ENCODE measurements at regions not wholly inside any gene's neighbourhood (a gene's known extent, or its start where the extent isn't known, plus 50 kb on each side); places are given as distances from the start of the nearest gene placed in this dataset.

DNA sequence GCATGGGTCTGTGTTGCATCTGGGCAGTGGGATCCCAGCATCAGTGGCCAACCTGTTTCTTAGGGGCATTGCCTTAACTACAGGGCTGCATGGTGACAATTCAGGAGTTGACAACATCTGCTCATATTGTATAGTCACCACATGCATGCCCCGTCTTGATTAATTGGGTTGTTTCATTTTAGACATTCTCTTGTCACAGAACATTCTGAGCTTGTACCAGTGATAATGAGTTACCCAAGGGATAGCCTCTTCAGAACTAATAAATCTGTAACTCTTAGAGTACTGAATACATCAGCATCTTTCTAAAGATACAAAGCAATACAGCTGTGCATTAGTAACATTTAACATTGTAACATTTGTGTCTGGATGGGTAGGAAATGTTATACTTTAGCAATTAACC is 426.5 kb upstream of the CD180 start:
- ATAC-seq (no peak), DNase-seq (ENCODE audit: low spot score) (no peak)
- TF ChIP-seq, protein P1, sequence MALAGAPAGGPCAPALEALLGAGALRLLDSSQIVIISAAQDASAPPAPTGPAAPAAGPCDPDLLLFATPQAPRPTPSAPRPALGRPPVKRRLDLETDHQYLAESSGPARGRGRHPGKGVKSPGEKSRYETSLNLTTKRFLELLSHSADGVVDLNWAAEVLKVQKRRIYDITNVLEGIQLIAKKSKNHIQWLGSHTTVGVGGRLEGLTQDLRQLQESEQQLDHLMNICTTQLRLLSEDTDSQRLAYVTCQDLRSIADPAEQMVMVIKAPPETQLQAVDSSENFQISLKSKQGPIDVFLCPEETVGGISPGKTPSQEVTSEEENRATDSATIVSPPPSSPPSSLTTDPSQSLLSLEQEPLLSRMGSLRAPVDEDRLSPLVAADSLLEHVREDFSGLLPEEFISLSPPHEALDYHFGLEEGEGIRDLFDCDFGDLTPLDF (CRISPR knock-in tag; IDR thresholded peaks at IDR 0.05), result no peak
- no peak for TF ChIP-seq EMX1 (CRISPR knock-in tag; IDR thresholded peaks at IDR 0.05)
- no peak for TF ChIP-seq MXD4 (CRISPR knock-in tag; IDR thresholded peaks at IDR 0.05; ENCODE audit: borderline replicate concordance)
- TF ChIP-seq, protein P2, sequence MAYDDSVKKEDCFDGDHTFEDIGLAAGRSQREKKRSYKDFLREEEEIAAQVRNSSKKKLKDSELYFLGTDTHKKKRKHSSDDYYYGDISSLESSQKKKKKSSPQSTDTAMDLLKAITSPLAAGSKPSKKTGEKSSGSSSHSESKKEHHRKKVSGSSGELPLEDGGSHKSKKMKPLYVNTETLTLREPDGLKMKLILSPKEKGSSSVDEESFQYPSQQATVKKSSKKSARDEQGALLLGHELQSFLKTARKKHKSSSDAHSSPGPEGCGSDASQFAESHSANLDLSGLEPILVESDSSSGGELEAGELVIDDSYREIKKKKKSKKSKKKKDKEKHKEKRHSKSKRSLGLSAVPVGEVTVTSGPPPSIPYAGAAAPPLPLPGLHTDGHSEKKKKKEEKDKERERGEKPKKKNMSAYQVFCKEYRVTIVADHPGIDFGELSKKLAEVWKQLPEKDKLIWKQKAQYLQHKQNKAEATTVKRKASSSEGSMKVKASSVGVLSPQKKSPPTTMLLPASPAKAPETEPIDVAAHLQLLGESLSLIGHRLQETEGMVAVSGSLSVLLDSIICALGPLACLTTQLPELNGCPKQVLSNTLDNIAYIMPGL (CRISPR knock-in tag; IDR thresholded peaks at IDR 0.05), result no peak
- TF ChIP-seq ZNF671 (CRISPR knock-in tag; IDR thresholded peaks at IDR 0.05), result no peak
- TF ChIP-seq, protein P3, sequence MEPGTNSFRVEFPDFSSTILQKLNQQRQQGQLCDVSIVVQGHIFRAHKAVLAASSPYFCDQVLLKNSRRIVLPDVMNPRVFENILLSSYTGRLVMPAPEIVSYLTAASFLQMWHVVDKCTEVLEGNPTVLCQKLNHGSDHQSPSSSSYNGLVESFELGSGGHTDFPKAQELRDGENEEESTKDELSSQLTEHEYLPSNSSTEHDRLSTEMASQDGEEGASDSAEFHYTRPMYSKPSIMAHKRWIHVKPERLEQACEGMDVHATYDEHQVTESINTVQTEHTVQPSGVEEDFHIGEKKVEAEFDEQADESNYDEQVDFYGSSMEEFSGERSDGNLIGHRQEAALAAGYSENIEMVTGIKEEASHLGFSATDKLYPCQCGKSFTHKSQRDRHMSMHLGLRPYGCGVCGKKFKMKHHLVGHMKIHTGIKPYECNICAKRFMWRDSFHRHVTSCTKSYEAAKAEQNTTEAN (CRISPR knock-in tag; IDR thresholded peaks at IDR 0.05), result no peak
- TF ChIP-seq IRF2 (CRISPR knock-in tag; IDR thresholded peaks at IDR 0.05; ENCODE audit: borderline replicate concordance, low read depth), result no peak
- H3K4me1 Mint-ChIP-seq, result peaks cover 19% of the 10 kb centered on the region
- H3K9me3 Mint-ChIP-seq, result peaks cover 8% of the 10 kb centered on the region
- no peaks in the 10 kb centered on the region; the same call in 1 of the 2 replicates for H3K27me3 Mint-ChIP-seq (ENCODE audit: low read depth)
- ChIA-PET POLR2A (no interaction called here), CTCF (no interaction called here)
- peaks cover 7% of the 10 kb centered on the region; the same call in 1 of the 2 replicates for H3K36me3 Mint-ChIP-seq
- H3K4me3 Mint-ChIP-seq, result no peak overlapping the region
- H3K27ac Mint-ChIP-seq, result no peak overlapping the region

DNA sequence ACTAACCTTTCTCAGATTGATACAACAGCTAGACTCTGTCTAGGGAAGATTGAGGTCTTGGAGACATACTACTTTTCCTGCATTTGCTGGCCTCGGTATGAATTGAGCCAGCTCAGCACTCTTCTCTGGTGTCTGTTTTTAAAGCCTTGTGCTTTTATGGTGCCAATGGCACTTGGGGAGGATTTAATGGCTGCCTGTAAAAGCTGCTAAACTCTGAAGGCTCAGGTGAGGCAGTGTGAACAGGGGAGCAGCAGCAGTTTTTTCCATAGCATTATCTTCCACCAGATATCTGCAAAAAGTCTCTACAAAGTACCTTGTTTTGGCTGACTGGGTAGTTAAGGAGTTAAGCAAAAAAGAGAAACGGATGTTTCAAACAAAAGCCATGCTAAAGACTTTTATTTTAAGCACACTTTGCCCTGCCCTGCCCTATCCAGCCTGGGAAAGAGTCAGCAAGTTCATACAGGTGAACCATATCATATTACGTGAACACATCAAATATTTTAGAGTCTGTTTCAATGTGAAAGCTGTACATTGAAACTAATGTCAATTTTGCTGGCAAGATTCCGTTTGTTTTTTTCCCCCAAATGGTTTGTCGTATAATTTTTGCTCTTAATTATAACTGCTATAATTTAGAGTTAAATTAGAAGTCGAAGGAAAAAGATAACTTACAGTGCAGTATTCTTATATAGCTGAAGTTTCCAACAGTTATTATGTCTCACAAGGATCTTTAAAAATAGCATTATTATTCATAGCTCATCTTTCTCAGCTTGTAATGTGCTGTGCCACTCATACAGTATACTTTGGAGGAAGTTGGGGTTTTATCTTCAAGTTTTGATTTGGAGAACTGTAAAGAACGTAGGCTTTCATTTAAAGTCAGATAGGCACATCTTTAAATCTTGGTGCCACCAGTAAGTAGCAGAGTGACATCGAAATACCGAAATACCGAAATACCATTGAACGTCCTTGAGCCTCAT is 424.1 kb upstream of the CD180 start:
- DNase-seq (ENCODE audit: low spot score), result no peak
- Mint-ChIP-seq H3K4me3 (no peak overlapping the region), H3K9me3 (no peaks in the 10 kb centered on the region), H3K4me1 (peaks cover 19% of the 10 kb centered on the region), H3K27me3 (ENCODE audit: low read depth) (no peaks in the 10 kb centered on the region; the same call in 1 of the 2 replicates), H3K36me3 (no peaks in the 10 kb centered on the region), H3K27ac (no peak overlapping the region)
- CTCF ChIA-PET, result interaction anchor here (0.9 kb wide), 1 partner anchor 13 kb away, joined by 3 read pairs; no protein-coding TSS in a partner anchor
- ATAC-seq, result no peak
- POLR2A ChIA-PET, result no interaction called here
- no peak for TF ChIP-seq ZBTB21 (CRISPR knock-in tag; IDR thresholded peaks at IDR 0.05; ENCODE audit: borderline replicate concordance)
- no peak for TF ChIP-seq EMX1 (CRISPR knock-in tag; IDR thresholded peaks at IDR 0.05)
- no peak for TF ChIP-seq ZNF121 (CRISPR knock-in tag; IDR thresholded peaks at IDR 0.05)
- TF ChIP-seq, protein P4, sequence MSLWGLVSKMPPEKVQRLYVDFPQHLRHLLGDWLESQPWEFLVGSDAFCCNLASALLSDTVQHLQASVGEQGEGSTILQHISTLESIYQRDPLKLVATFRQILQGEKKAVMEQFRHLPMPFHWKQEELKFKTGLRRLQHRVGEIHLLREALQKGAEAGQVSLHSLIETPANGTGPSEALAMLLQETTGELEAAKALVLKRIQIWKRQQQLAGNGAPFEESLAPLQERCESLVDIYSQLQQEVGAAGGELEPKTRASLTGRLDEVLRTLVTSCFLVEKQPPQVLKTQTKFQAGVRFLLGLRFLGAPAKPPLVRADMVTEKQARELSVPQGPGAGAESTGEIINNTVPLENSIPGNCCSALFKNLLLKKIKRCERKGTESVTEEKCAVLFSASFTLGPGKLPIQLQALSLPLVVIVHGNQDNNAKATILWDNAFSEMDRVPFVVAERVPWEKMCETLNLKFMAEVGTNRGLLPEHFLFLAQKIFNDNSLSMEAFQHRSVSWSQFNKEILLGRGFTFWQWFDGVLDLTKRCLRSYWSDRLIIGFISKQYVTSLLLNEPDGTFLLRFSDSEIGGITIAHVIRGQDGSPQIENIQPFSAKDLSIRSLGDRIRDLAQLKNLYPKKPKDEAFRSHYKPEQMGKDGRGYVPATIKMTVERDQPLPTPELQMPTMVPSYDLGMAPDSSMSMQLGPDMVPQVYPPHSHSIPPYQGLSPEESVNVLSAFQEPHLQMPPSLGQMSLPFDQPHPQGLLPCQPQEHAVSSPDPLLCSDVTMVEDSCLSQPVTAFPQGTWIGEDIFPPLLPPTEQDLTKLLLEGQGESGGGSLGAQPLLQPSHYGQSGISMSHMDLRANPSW (CRISPR knock-in tag; conservative IDR thresholded peaks at IDR 0.05; ENCODE audit: low read depth), result no peak
- TF ChIP-seq, protein P5, sequence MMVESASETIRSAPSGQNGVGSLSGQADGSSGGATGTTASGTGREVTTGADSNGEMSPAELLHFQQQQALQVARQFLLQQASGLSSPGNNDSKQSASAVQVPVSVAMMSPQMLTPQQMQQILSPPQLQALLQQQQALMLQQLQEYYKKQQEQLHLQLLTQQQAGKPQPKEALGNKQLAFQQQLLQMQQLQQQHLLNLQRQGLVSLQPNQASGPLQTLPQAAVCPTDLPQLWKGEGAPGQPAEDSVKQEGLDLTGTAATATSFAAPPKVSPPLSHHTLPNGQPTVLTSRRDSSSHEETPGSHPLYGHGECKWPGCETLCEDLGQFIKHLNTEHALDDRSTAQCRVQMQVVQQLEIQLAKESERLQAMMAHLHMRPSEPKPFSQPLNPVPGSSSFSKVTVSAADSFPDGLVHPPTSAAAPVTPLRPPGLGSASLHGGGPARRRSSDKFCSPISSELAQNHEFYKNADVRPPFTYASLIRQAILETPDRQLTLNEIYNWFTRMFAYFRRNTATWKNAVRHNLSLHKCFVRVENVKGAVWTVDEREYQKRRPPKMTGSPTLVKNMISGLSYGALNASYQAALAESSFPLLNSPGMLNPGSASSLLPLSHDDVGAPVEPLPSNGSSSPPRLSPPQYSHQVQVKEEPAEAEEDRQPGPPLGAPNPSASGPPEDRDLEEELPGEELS (CRISPR knock-in tag; IDR thresholded peaks at IDR 0.05), result no peak
- TF ChIP-seq, protein P6, sequence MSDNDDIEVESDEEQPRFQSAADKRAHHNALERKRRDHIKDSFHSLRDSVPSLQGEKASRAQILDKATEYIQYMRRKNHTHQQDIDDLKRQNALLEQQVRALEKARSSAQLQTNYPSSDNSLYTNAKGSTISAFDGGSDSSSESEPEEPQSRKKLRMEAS (CRISPR knock-in tag; IDR thresholded peaks at IDR 0.05), result no peak
- TF ChIP-seq SMAD4 (CRISPR knock-in tag; IDR thresholded peaks at IDR 0.05), result no peak
- TF ChIP-seq, protein P1 (CRISPR knock-in tag; IDR thresholded peaks at IDR 0.05), result no peak
- TF ChIP-seq, protein P7, sequence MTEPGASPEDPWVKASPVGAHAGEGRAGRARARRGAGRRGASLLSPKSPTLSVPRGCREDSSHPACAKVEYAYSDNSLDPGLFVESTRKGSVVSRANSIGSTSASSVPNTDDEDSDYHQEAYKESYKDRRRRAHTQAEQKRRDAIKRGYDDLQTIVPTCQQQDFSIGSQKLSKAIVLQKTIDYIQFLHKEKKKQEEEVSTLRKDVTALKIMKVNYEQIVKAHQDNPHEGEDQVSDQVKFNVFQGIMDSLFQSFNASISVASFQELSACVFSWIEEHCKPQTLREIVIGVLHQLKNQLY (CRISPR knock-in tag; IDR thresholded peaks at IDR 0.05), result no peak
- no peak for TF ChIP-seq TCF7 (CRISPR knock-in tag; IDR thresholded peaks at IDR 0.05; ENCODE audit: low read depth)
- TF ChIP-seq GABPB1 (CRISPR knock-in tag; IDR thresholded peaks at IDR 0.05), result no peak
- TF ChIP-seq CREB1 (CRISPR knock-in tag; IDR thresholded peaks at IDR 0.05), result no peak
- no peak for TF ChIP-seq NFYB (CRISPR knock-in tag; conservative IDR thresholded peaks at IDR 0.05; ENCODE audit: low read depth)
- no peak for TF ChIP-seq ZNF138 (CRISPR knock-in tag; conservative IDR thresholded peaks at IDR 0.05)

All from WTC11 (cell line).